ENCODE measurements at regions not wholly inside any gene's neighbourhood (a gene's known extent, or its start where the extent isn't known, plus 50 kb on each side); places are given as distances from the start of the nearest gene placed in this dataset.
A peak's percentile ranks its signal among the peaks of the same experiment; 100 is the strongest.
"Not testable (repeated sequence)": the region's sequence is repeated elsewhere in the genome, so short reads cannot be mapped to it uniquely, and the experiment has no call there.

GRCh38 chr12:4140581-4141301 lies 132.8 kb upstream of the CCND2 start:
- no peaks in the 10 kb centered on the region for H3K27me3 ChIP-seq (ENCODE audit: insufficient read depth, insufficient read length)
- no peak for DNase-seq (ENCODE audit: low read depth, low spot score)

GRCh38 chr12:4139191-4139590 lies 134.4 kb upstream of the CCND2 start:
- Histone ChIP-seq H3K9ac (ENCODE audit: insufficient read length, low read depth) (no peak overlapping the region), H3K4me1 (ENCODE audit: insufficient read depth, insufficient read length) (peaks cover 26% of the 10 kb centered on the region), H3K27me3 (ENCODE audit: insufficient read depth, insufficient read length) (no peaks in the 10 kb centered on the region), H3K36me3 (ENCODE audit: insufficient read depth, insufficient read length, low read length) (no peaks in the 10 kb centered on the region), H3K4me3 (ENCODE audit: insufficient read length, low read depth) (no peak overlapping the region), H3K9me3 (ENCODE audit: insufficient read depth, low read length) (no peaks in the 10 kb centered on the region)
- TF ChIP-seq ZNF274 (IDR thresholded peaks at IDR 0.05; ENCODE audit: low read depth, low read length) (no peak), YY1 (IDR thresholded peaks at IDR 0.05; ENCODE audit: insufficient read depth, insufficient read length) (no peak), SUZ12 (IDR thresholded peaks at IDR 0.05; ENCODE audit: extremely low read depth, insufficient read depth, insufficient read length) (no peak)
- DNase-seq (ENCODE audit: low read depth, low spot score), result no peak

More at GRCh38 chr12:4140581-4141301, 132.8 kb upstream of the CCND2 start:
- no peaks in the 10 kb centered on the region for H3K36me3 ChIP-seq (ENCODE audit: insufficient read depth, insufficient read length, low read length)
- H3K4me3 ChIP-seq (ENCODE audit: insufficient read length, low read depth), result no peak overlapping the region
- H3K9me3 ChIP-seq (ENCODE audit: insufficient read depth, low read length), result no peaks in the 10 kb centered on the region
- peak; percentile 12 for TF ChIP-seq YY1 (IDR thresholded peaks at IDR 0.05; ENCODE audit: insufficient read depth, insufficient read length)
- no peak for TF ChIP-seq SUZ12 (IDR thresholded peaks at IDR 0.05; ENCODE audit: extremely low read depth, insufficient read depth, insufficient read length)
- H3K9ac ChIP-seq (ENCODE audit: insufficient read length, low read depth), result no peak overlapping the region
- peaks cover 23% of the 10 kb centered on the region for H3K4me1 ChIP-seq (ENCODE audit: insufficient read depth, insufficient read length)

- H3K9ac ChIP-seq (ENCODE audit: insufficient read length, low read depth); H3K4me3 ChIP-seq (ENCODE audit: insufficient read length, low read depth); H3K36me3 ChIP-seq (ENCODE audit: insufficient read depth, insufficient read length, low read length); H3K27me3 ChIP-seq (ENCODE audit: insufficient read depth, insufficient read length); H3K9me3 ChIP-seq (ENCODE audit: insufficient read depth, low read length); DNase-seq (ENCODE audit: low read depth, low spot score): not testable (repeated sequence)
- peaks cover 32% of the 10 kb centered on the region for H3K4me1 ChIP-seq (ENCODE audit: insufficient read depth, insufficient read length)
Measured at GRCh38 chr12:4138532-4138931, 135.0 kb upstream of the CCND2 start.

- no peak for DNase-seq (ENCODE audit: low read depth, low spot score)
- no peak overlapping the region for H3K9ac ChIP-seq (ENCODE audit: insufficient read length, low read depth)
- no peaks in the 10 kb centered on the region for H3K27me3 ChIP-seq (ENCODE audit: insufficient read depth, insufficient read length)
- no peaks in the 10 kb centered on the region for H3K9me3 ChIP-seq (ENCODE audit: insufficient read depth, low read length)
- TF ChIP-seq SUZ12 (IDR thresholded peaks at IDR 0.05; ENCODE audit: extremely low read depth, insufficient read depth, insufficient read length), result no peak
- no peak for TF ChIP-seq YY1 (IDR thresholded peaks at IDR 0.05; ENCODE audit: insufficient read depth, insufficient read length)
- H3K4me1 ChIP-seq (ENCODE audit: insufficient read depth, insufficient read length), result peaks cover 34% of the 10 kb centered on the region
- H3K4me3 ChIP-seq (ENCODE audit: insufficient read length, low read depth), result no peak overlapping the region
- H3K36me3 ChIP-seq (ENCODE audit: insufficient read depth, insufficient read length, low read length), result no peaks in the 10 kb centered on the region
Measured at GRCh38 chr12:4138051-4138450, 135.5 kb upstream of the CCND2 start.

GRCh38 chr12:4137441-4137840 lies 136.1 kb upstream of the CCND2 start:
- no peaks in the 10 kb centered on the region for H3K36me3 ChIP-seq (ENCODE audit: insufficient read depth, insufficient read length, low read length)
- TF ChIP-seq SUZ12 (IDR thresholded peaks at IDR 0.05; ENCODE audit: extremely low read depth, insufficient read depth, insufficient read length) (no peak), ZNF274 (IDR thresholded peaks at IDR 0.05; ENCODE audit: low read depth, low read length) (no peak)
- no peak overlapping the region for H3K9ac ChIP-seq (ENCODE audit: insufficient read length, low read depth)
- H3K4me1 ChIP-seq (ENCODE audit: insufficient read depth, insufficient read length), result peaks cover 36% of the 10 kb centered on the region
- DNase-seq (ENCODE audit: low read depth, low spot score), result no peak
- no peaks in the 10 kb centered on the region for H3K27me3 ChIP-seq (ENCODE audit: insufficient read depth, insufficient read length)
- no peak overlapping the region for H3K4me3 ChIP-seq (ENCODE audit: insufficient read length, low read depth)
- H3K9me3 ChIP-seq (ENCODE audit: insufficient read depth, low read length), result no peaks in the 10 kb centered on the region

- no peak for DNase-seq (ENCODE audit: low read depth, low spot score)
Measured at GRCh38 chr12:4137015-4137414, 136.5 kb upstream of the CCND2 start.

GRCh38 chr12:4135919-4136605 lies 137.5 kb upstream of the CCND2 start:
- H3K9ac ChIP-seq (ENCODE audit: insufficient read length, low read depth), result peak overlapping the region; percentile 14
- no peak overlapping the region for H3K4me3 ChIP-seq (ENCODE audit: insufficient read length, low read depth)
- H3K36me3 ChIP-seq (ENCODE audit: insufficient read depth, insufficient read length, low read length), result no peaks in the 10 kb centered on the region
- no peaks in the 10 kb centered on the region for H3K9me3 ChIP-seq (ENCODE audit: insufficient read depth, low read length)
- no peak for TF ChIP-seq ZNF274 (IDR thresholded peaks at IDR 0.05; ENCODE audit: low read depth, low read length)
- TF ChIP-seq SUZ12 (IDR thresholded peaks at IDR 0.05; ENCODE audit: extremely low read depth, insufficient read depth, insufficient read length), result no peak
- no peak for TF ChIP-seq YY1 (IDR thresholded peaks at IDR 0.05; ENCODE audit: insufficient read depth, insufficient read length)
- H3K4me1 ChIP-seq (ENCODE audit: insufficient read depth, insufficient read length), result peaks cover 36% of the 10 kb centered on the region
- no peak for DNase-seq (ENCODE audit: low read depth, low spot score)
- no peaks in the 10 kb centered on the region for H3K27me3 ChIP-seq (ENCODE audit: insufficient read depth, insufficient read length)

More at GRCh38 chr12:4137015-4137414, 136.5 kb upstream of the CCND2 start:
- Histone ChIP-seq H3K36me3 (ENCODE audit: insufficient read depth, insufficient read length, low read length) (no peaks in the 10 kb centered on the region), H3K9me3 (ENCODE audit: insufficient read depth, low read length) (no peaks in the 10 kb centered on the region), H3K4me3 (ENCODE audit: insufficient read length, low read depth) (no peak overlapping the region), H3K9ac (ENCODE audit: insufficient read length, low read depth) (no peak overlapping the region), H3K4me1 (ENCODE audit: insufficient read depth, insufficient read length) (peaks cover 36% of the 10 kb centered on the region), H3K27me3 (ENCODE audit: insufficient read depth, insufficient read length) (no peaks in the 10 kb centered on the region)
- no peak for TF ChIP-seq SUZ12 (IDR thresholded peaks at IDR 0.05; ENCODE audit: extremely low read depth, insufficient read depth, insufficient read length)
- no peak for TF ChIP-seq ZNF274 (IDR thresholded peaks at IDR 0.05; ENCODE audit: low read depth, low read length)
- no peak for TF ChIP-seq YY1 (IDR thresholded peaks at IDR 0.05; ENCODE audit: insufficient read depth, insufficient read length)
